GM19023 (cell line): ENCODE measurements at regions not wholly inside any gene's neighbourhood (a gene's known extent, or its start where the extent isn't known, plus 50 kb on each side); places are given as distances from the start of the nearest gene placed in this dataset.
A peak's percentile ranks its signal among the peaks of the same experiment; 100 is the strongest.

Source experiments
- ATAC-seq: cut with Tn5 transposase; IDR thresholded peaks from one replicate; pipeline ENCODE4 v1.9.1; 2021; ENCODE audit warnings: mild to moderate bottlenecking, moderate library complexity; ENCODE audit not compliant: unreplicated experiment

DNA sequence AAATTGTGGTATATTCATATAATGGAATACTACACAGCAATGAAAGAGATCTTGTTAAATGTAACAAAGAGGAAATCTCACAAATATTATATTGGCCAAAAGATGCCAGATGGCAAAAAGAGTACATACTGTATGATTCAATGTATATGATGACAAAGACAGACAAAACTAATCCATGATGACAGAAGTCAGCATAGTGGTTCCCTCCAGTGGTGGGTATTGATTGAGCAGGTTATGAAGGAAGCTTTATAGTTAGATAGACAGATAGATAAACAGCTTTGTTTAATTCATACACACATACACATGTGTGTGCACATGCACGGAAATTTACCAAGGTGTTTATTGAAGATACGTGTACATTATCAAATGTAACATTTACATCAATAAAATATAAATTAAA lies 74.4 kb upstream of the SMIM36 start:
- ATAC-seq, result no peak

DNA sequence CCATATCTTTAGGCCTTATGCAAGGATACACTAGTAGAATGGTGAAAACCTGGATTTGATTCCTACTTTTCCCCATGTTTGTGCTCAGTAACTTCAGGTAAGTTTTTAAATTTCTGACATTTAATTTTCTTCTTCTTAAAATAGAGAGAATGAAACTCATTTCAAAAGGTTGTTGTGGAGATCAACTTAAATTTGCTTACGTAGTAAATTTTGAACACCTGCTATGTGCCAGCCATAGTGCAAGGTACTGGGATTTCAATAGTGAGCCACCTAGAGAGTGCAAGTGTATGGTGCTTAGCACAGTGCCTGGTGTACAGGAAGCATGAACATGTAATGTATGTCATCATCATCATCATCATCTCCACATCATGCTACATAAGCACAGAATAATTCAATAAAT lies 73.6 kb upstream of the SMIM36 start:
- ATAC-seq, result no peak

- no peak for ATAC-seq
These were observed 72.9 kb upstream of the SMIM36 start for GRCh38 chr17:55584055-55584685.

DNA sequence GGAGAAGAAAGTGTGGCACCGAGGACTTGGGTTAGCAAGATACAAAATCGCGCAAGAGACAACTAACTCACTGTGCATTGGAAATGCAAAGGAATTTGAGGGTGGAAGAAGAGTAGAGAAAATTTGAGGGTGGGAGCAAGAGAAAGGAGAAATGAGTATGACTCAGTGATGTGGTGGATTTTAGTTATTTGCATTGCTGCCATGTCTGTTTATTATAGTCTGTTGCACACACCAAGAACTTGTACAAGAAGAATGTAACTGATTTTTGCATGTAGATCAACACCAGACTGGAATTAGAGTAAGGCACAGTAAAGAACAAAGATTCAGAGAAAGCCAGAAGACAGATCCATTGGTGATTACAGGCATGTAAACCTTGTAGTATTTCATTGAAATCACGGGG lies 71.6 kb upstream of the SMIM36 start:
- ATAC-seq, result no peak

DNA sequence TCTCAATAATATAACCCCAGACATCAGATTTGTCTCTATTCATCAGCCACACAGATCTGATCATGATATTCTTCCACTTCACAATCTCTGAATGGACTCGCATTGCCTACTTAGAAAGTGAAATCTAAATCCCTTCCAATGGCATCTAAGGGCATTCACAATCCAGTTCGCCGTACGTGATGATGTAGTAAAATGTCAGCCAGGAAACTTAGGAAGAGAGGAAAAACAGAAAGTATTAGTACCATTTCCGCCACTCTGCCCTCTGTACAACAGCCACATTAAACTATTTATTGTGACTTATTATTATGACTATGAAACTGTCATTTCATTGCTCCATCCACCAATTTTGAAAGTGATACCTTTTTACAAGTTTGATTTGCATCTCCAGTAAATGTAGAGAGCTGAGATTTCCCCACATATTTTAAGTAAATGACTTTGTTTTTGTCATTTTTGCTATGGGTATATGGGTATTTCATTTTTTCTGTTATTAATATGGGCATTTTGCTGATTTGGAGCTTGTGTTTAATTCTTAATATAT lies 69.4 kb upstream of the SMIM36 start:
- ATAC-seq, result peak; percentile 40

DNA sequence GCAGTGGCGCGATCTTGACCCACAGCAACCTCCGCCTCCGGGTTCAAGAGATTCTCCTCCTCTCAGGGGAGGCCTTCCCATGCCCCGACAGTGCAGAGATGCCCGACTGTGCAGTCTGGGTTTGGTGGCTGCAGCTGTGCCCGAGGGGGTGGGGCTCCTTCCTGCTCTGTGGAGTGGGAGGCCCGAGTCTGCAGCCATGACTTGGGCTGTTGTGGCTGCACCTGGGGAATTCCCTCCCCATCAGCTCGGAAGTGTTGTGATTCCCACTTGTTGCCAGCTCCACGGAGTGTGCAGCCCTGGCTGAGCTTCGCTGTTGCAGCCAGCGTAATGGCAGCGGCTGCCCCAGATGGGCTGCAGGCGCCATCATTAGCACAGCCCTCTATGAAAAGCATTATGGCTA lies 66.4 kb upstream of the SMIM36 start:
- ATAC-seq, result no peak

DNA sequence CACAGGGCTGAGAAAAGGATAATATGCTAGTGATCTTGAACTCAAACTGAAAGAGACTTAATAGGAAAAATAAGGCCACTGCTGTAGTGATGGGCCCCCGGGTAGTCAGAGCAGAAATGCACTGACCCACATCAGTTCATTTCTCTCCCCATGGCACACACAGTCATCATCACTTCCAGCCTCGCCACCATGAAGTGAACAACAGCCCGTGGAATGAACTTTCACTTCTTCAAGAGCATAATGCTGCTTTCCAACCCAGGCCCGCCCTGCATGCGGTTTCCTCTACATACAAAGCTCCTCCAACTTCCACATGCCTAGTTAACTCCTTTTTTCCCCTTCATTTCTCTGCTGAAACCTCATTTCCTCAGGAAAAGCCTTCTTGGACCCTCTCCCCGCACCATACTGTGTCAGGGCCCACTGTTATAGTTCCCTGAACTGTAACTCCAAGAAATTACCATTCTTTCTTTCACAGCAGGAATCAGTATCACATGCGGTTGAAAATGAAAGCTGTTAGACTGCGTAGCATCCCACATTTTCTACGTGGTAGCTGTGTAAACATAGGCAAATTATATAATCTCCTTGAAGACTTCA lies 65.8 kb upstream of the SMIM36 start:
- peak; percentile 74 for ATAC-seq

- ATAC-seq, result peak; percentile 29
These were observed 65.2 kb upstream of the SMIM36 start for GRCh38 chr17:55576237-55576995.

- no peak for ATAC-seq
These were observed 63.9 kb upstream of the SMIM36 start for GRCh38 chr17:55575058-55575636.

GRCh38 chr17:55572599-55572998 lies 61.3 kb upstream of the SMIM36 start:
- no peak for ATAC-seq

DNA sequence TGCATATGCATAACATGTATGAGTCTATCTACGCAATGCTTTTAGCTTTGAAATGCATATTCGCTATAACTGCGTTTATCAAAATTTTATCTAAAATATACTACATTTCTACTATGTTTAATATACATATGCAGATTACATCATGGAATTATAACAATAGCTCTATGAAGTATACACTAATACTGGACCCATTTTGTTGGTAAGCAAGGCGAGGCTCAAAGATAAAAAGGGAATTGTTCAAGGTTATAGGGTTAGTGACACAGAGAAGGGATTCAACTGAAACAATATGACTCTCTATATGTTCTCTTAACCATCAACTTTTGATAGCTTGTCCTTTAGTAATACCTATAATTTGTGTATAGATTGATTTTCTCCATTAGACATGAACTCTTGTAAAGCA lies 60.9 kb upstream of the SMIM36 start:
- no peak for ATAC-seq

- no peak for ATAC-seq
These were observed 59.8 kb upstream of the SMIM36 start for GRCh38 chr17:55571095-55571494.

DNA sequence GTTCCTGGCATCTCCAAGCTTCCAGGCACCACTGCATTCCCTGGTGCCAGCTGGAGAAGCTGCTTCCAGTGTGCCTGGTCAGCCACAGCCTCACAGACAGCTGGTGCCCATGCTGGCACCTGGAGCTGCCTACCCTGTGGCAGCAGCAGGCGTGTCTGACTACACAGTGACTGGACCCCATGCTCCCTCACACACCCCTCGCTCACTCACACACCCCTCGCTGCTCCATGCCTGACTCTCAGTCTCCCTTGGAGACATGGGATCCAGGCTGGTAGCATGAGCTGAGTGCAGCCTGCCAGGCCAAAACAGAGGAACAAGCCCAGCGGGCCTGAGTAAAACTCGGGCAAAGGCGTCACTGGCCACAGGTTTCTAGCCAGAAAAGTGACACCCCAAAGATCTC lies 59.1 kb upstream of the SMIM36 start:
- ATAC-seq, result no peak

GRCh38 chr17:55567240-55568214 lies 56.3 kb upstream of the SMIM36 start:
- no peak for ATAC-seq

DNA sequence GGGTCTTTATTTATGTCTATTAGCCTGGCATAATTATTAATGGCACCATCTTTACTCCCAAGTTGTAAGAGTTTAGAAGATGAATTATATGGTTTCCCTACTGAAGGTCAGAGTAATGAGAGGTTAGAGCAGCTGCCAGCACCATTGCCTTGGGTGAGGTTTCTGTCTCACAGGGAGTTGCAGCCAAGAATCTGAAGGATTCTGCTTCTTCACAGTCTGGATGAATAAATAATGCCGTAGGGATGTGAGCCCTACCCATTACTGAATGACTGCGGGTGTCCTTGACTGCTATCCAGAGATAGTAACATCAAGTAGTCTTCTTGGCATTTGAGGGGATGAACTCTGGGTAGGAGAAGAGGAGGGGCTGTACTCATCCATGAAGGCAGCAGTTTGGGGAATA lies 52.8 kb upstream of the SMIM36 start:
- no peak for ATAC-seq

DNA sequence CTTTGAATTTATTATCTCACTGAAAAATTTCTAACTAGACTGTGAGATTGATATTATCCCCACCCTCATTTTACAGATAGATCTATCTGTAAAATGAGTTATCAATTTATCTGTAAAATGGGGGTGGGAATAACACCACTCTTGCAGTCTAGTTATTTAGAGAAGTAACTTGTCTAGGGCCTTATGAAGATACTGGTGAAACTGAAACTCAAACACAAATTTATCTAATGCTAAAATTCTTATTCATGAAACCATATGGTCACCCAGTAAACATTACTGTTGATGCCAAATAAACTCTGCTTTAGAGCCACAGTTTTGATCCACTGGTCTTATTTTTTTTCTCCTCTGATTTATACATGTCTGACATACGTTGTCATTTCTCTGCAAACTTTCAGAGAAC lies 52.1 kb upstream of the SMIM36 start:
- no peak for ATAC-seq

GRCh38 chr17:55561973-55562495 lies 50.8 kb upstream of the SMIM36 start:
- ATAC-seq, result no peak

DNA sequence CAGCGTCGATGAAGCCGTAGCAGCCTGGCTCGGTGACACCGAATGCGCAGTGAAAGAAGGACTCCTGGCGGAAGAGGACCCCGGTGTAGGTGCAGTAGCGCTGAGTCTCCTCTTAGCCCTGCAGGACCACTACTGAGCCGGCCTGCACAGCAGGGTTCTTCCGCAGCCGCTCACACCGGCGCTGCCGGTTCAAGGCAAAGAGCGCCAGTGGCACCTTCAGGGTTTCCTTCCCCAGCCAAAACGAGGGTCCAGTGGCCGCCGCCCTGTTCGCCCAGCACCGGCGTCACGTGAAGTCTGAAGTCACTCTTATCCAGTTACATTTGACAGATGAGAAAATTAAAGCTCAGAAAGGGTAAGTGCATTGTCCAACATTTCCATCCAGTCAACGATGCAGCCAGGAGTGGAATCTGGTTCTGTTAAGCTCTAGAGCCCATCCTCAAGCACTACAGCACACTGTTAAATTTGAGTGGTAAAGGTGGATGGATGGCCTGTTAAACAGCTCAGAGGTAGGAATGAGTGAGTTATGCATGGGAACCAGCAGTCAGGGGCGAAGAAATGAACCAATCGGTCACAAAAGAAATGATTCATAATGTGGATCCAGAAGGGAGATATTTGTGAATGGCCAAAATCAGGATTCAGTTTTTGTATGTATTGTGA lies 50.2 kb upstream of the SMIM36 start:
- no peak for ATAC-seq
